ENCODE measurements at regions not wholly inside any gene's neighbourhood (a gene's known extent, or its start where the extent isn't known, plus 50 kb on each side); places are given as distances from the start of the nearest gene placed in this dataset.

DNA sequence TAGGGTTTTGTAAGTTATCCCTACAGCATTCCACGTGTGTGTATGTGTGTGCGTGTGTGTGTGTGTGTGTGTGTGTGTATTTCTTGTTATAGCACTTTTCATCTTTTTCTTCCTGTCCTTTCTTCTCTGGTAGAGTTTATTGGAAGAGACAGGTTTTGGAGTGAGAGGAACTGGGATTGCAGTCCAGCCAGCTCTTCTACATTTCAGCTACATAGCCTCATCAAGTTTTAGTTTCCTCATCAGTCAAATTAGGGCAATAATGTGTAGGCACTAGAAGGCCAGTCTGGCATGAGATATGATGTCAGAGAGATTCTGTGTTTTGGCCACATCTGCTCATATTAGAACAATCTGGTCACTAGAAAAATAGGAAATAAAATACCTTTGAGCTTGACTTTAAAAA, 1283.5 kb upstream of the TENM4 start:
- Histone ChIP-seq H3K4me1 (ENCODE audit: insufficient read depth, low read length) (no peaks in the 10 kb centered on the region), H3K4me3 (ENCODE audit: low read length) (no peak overlapping the region), H3K36me3 (ENCODE audit: insufficient read depth, low read length) (no peaks in the 10 kb centered on the region), H3K27me3 (ENCODE audit: control insufficient read depth in 1 of 2, insufficient read depth in 2 of 2, low read length in 2 of 2) (no peaks in the 10 kb centered on the region), H3K27ac (ENCODE audit: low read depth in 1 of 2, low read length in 2 of 2) (no peak overlapping the region), H3K9me3 (ENCODE audit: control insufficient read depth in 1 of 2, insufficient read depth in 1 of 2, low read length in 2 of 2) (peaks cover 0 to 10% of the 10 kb centered on the region in 2 experiments)
- no peaks in the 10 kb centered on the region for H3K4me1 Mint-ChIP-seq (ENCODE audit: low read depth)
- no peaks in the 10 kb centered on the region for H3K27me3 Mint-ChIP-seq
- TF ChIP-seq, protein P1, sequence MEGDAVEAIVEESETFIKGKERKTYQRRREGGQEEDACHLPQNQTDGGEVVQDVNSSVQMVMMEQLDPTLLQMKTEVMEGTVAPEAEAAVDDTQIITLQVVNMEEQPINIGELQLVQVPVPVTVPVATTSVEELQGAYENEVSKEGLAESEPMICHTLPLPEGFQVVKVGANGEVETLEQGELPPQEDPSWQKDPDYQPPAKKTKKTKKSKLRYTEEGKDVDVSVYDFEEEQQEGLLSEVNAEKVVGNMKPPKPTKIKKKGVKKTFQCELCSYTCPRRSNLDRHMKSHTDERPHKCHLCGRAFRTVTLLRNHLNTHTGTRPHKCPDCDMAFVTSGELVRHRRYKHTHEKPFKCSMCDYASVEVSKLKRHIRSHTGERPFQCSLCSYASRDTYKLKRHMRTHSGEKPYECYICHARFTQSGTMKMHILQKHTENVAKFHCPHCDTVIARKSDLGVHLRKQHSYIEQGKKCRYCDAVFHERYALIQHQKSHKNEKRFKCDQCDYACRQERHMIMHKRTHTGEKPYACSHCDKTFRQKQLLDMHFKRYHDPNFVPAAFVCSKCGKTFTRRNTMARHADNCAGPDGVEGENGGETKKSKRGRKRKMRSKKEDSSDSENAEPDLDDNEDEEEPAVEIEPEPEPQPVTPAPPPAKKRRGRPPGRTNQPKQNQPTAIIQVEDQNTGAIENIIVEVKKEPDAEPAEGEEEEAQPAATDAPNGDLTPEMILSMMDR (IDR thresholded peaks at IDR 0.05), result no peak
- ChIA-PET CTCF (no interaction called here), POLR2A (no interaction called here)
- H3K9me3 Mint-ChIP-seq, result peaks cover 5% of the 10 kb centered on the region
- no peak overlapping the region for H3K27ac Mint-ChIP-seq
- no peaks in the 10 kb centered on the region for H3K36me3 Mint-ChIP-seq (ENCODE audit: low read depth)
- ATAC-seq (ENCODE audit: poor library complexity), result no peak
- no peak for DNase-seq
- intact Hi-C loops (cut with DNase I, micrococcal nuclease), result no loop called here
- H3K4me3 Mint-ChIP-seq, result no peak overlapping the region

- no peak for ATAC-seq (ENCODE audit: poor library complexity)
- Mint-ChIP-seq H3K27ac (no peak overlapping the region), H3K9me3 (peaks cover 5% of the 10 kb centered on the region), H3K27me3 (no peaks in the 10 kb centered on the region), H3K4me1 (ENCODE audit: low read depth) (no peaks in the 10 kb centered on the region), H3K36me3 (ENCODE audit: low read depth) (no peaks in the 10 kb centered on the region), H3K4me3 (no peak overlapping the region)
- peaks cover 0 to 10% of the 10 kb centered on the region in 2 experiments for H3K9me3 ChIP-seq (ENCODE audit: control insufficient read depth in 1 of 2, insufficient read depth in 1 of 2, low read length in 2 of 2)
- no peak overlapping the region for H3K4me3 ChIP-seq (ENCODE audit: low read length)
- H3K36me3 ChIP-seq (ENCODE audit: insufficient read depth, low read length), result no peaks in the 10 kb centered on the region
- TF ChIP-seq, protein P1 (IDR thresholded peaks at IDR 0.05), result no peak
- H3K27ac ChIP-seq (ENCODE audit: low read depth in 1 of 2, low read length in 2 of 2), result no peak overlapping the region
- intact Hi-C loops (cut with DNase I, micrococcal nuclease), result no loop called here
- ChIA-PET CTCF (no interaction called here), POLR2A (no interaction called here)
- H3K27me3 ChIP-seq (ENCODE audit: control insufficient read depth in 1 of 2, insufficient read depth in 2 of 2, low read length in 2 of 2), result no peaks in the 10 kb centered on the region
- no peak for DNase-seq
- H3K4me1 ChIP-seq (ENCODE audit: insufficient read depth, low read length), result no peaks in the 10 kb centered on the region
These were observed 1281.8 kb upstream of the TENM4 start for GRCh38 chr11:80722629-80723028.

- intact Hi-C loops (cut with DNase I, micrococcal nuclease), result no loop called here
These were observed 1279.5 kb upstream of the TENM4 start for GRCh38 chr11:80720295-80720694.

More at GRCh38 chr11:80720295-80720694, 1279.5 kb upstream of the TENM4 start:
- Histone ChIP-seq H3K27ac (ENCODE audit: low read depth in 1 of 2, low read length in 2 of 2) (no peak overlapping the region), H3K4me1 (ENCODE audit: insufficient read depth, low read length) (no peaks in the 10 kb centered on the region), H3K27me3 (ENCODE audit: control insufficient read depth in 1 of 2, insufficient read depth in 2 of 2, low read length in 2 of 2) (no peaks in the 10 kb centered on the region), H3K4me3 (ENCODE audit: low read length) (no peak overlapping the region), H3K36me3 (ENCODE audit: insufficient read depth, low read length) (no peaks in the 10 kb centered on the region), H3K9me3 (ENCODE audit: control insufficient read depth in 1 of 2, insufficient read depth in 1 of 2, low read length in 2 of 2) (peaks cover 0 to 10% of the 10 kb centered on the region in 2 experiments)
- no peaks in the 10 kb centered on the region for H3K4me1 Mint-ChIP-seq (ENCODE audit: low read depth)
- H3K27me3 Mint-ChIP-seq, result no peaks in the 10 kb centered on the region
- H3K4me3 Mint-ChIP-seq, result no peak overlapping the region
- DNase-seq (no peak), ATAC-seq (ENCODE audit: poor library complexity) (no peak)
- CTCF ChIA-PET, result no interaction called here
- no peak overlapping the region for H3K27ac Mint-ChIP-seq
- H3K36me3 Mint-ChIP-seq (ENCODE audit: low read depth), result no peaks in the 10 kb centered on the region
- TF ChIP-seq, protein P1 (IDR thresholded peaks at IDR 0.05), result no peak
- POLR2A ChIA-PET, result no interaction called here
- H3K9me3 Mint-ChIP-seq, result peaks cover 5% of the 10 kb centered on the region

All from CD4-positive, alpha-beta T cell (primary cell).